Endothelial cell of umbilical vein (primary cell): ENCODE measurements at regions not wholly inside any gene's neighbourhood (a gene's known extent, or its start where the extent isn't known, plus 50 kb on each side); places are given as distances from the start of the nearest gene placed in this dataset.

Source experiments
- BruUV-seq: library from RNA; stranded (reverse); fragments of 400-500 nt; replicated peaks from 2 replicates; lab custom pipeline; 2021; lab: Mats Ljungman, UMichigan
- CTCF ChIA-PET: fragments of 300-600, 350-600 bp; sonication (Branson Sonifier 250); formaldehyde crosslinking; loops from one replicate; lab custom pipeline; 2021; ENCODE audit warnings: antibody characterized with exemption, inconsistent platforms; lab: Charles Lee
- POLR2A ChIA-PET: fragments of 300-600, 350-600 bp; sonication (Branson Sonifier 250); formaldehyde crosslinking; loops from one replicate; lab custom pipeline; 2021; ENCODE audit warnings: antibody characterized with exemption, inconsistent platforms; lab: Charles Lee
- DNase-seq: peaks from one replicate; pipeline ENCODE4 v3.0.0-alpha.2; 2011; ENCODE audit warnings: low read depth, low spot score
- FAIRE-seq: peaks from 2 replicates; lab custom pipeline; 2011; peaks lifted over from hg19 to GRCh38; lab: Jason Lieb, UNC
- H2AFZ ChIP-seq: 2 replicates; pipeline ENCODE4 v1.6.0; 2012; ENCODE audit warnings: low read depth, low read length, control low read depth, inconsistent platforms
- H3K27ac ChIP-seq: 2 replicates; pipeline ENCODE4 v1.5.1; 2011; ENCODE audit warnings: low read depth, mild to moderate bottlenecking, control low read depth, low read length, moderate library complexity; ENCODE audit not compliant: insufficient read depth
- H3K27me3 ChIP-seq, 2 experiments: 2 replicates each; pipeline versions ENCODE4 v1.6.0 to v1.6.1; 2011; ENCODE audit warnings: low read length in 2 of 2, mixed read lengths in 1 of 2; ENCODE audit not compliant: control insufficient read depth in 2 of 2, insufficient read depth in 2 of 2
- H3K36me3 ChIP-seq, 2 experiments: 2 replicates in 1 of 2; 3 replicates in 1 of 2; pipeline ENCODE4 v1.5.1; 2011; ENCODE audit warnings: low read length in 2 of 2, mild to moderate bottlenecking in 1 of 2, moderate library complexity in 1 of 2; ENCODE audit not compliant: control insufficient read depth in 2 of 2, insufficient read depth in 2 of 2; ENCODE audit errors: extremely low read depth in 1 of 2
- H3K4me1 ChIP-seq: 3 replicates; pipeline ENCODE4 v1.5.1; 2011; ENCODE audit warnings: mild to moderate bottlenecking, low read length; ENCODE audit not compliant: control insufficient read depth, insufficient read depth; ENCODE audit errors: extremely low read depth
- H3K4me2 ChIP-seq: 2 replicates; pipeline ENCODE4 v1.6.1; 2011; ENCODE audit warnings: low read length, control low read depth, mixed read lengths; ENCODE audit not compliant: insufficient read depth
- H3K4me3 ChIP-seq, 3 experiments: fragments of 200-600 bp in 1 of 3; sonication (generic), shearing (Covaris generic) in 1 of 3; replicated peaks in 1 of 3; 2 replicates each; pipeline ENCODE4 v1.5.1; 2011 to 2016; ENCODE audit warnings: control low read depth in 3 of 3, low read length in 3 of 3, mild to moderate bottlenecking in 2 of 3, inconsistent platforms in 1 of 3, low read depth in 1 of 3, moderate library complexity in 1 of 3; ENCODE audit not compliant: insufficient read depth in 1 of 3
- H3K79me2 ChIP-seq: 2 replicates; pipeline ENCODE4 v1.6.0; 2012; ENCODE audit warnings: low read length, inconsistent platforms; ENCODE audit not compliant: control insufficient read depth, insufficient read depth
- H3K9ac ChIP-seq: replicated peaks from 2 replicates; pipeline ENCODE3; 2011; ENCODE audit warnings: low read length, control low read depth; ENCODE audit not compliant: insufficient read depth; ENCODE audit errors: extremely low read depth
- H3K9me1 ChIP-seq: replicated peaks from 3 replicates; pipeline ENCODE4 v1.6.0; 2011; ENCODE audit warnings: mild to moderate bottlenecking, low read length; ENCODE audit not compliant: control insufficient read depth, insufficient read depth; ENCODE audit errors: extremely low read depth
- H3K9me3 ChIP-seq: replicated peaks from 2 replicates; pipeline ENCODE4 v1.5.1; 2012; ENCODE audit warnings: low read length, inconsistent platforms; ENCODE audit not compliant: control insufficient read depth, insufficient read depth
- H4K20me1 ChIP-seq: replicated peaks from 2 replicates; pipeline ENCODE3; 2011; ENCODE audit warnings: mild to moderate bottlenecking, low read length; ENCODE audit not compliant: control insufficient read depth, insufficient read depth; ENCODE audit errors: extremely low read depth
- EZH2 ChIP-seq: IDR thresholded peaks from 2 replicates; pipeline ENCODE4 v1.6.1; 2012; ENCODE audit warnings: borderline replicate concordance, low read depth, mild to moderate bottlenecking, moderate library complexity, low read length, inconsistent platforms; ENCODE audit not compliant: severe bottlenecking
- FOS ChIP-seq: IDR thresholded peaks from 2 replicates; pipeline ENCODE4 v1.6.1; 2011; ENCODE audit warnings: mild to moderate bottlenecking, low read length, moderate library complexity, borderline replicate concordance; ENCODE audit not compliant: insufficient read depth
- GATA2 ChIP-seq: IDR thresholded peaks from 2 replicates; pipeline ENCODE4 v1.7.0; 2011; ENCODE audit warnings: low read depth, mild to moderate bottlenecking, moderate library complexity, mixed read lengths, low read length; ENCODE audit not compliant: insufficient read length, insufficient read depth
- JUN ChIP-seq: IDR thresholded peaks from 2 replicates; pipeline ENCODE4 v1.6.1; 2011; ENCODE audit warnings: borderline replicate concordance, low read depth; ENCODE audit not compliant: insufficient read length, insufficient read depth
- MYC ChIP-seq: IDR thresholded peaks from one replicate; pipeline ENCODE4 v1.6.1; 2011; ENCODE audit warnings: mild to moderate bottlenecking, low read depth, low read length
- POLR2A ChIP-seq: IDR thresholded peaks from 2 replicates; pipeline ENCODE4 v1.6.1; 2012; ENCODE audit warnings: low read depth, mild to moderate bottlenecking, control low read depth, low read length
- POLR2AphosphoS5 ChIP-seq: IDR thresholded peaks from 2 replicates; pipeline ENCODE4 v1.6.1; 2012; ENCODE audit warnings: low read depth, mild to moderate bottlenecking, control low read depth, low read length, moderate library complexity; ENCODE audit not compliant: insufficient read depth
- dilution Hi-C: fragments of 300-500 bp; cut with MboI; formaldehyde crosslinking; loops from one replicate; pipeline ENCODE4 v1.15.0; 2019; ENCODE audit warnings: low sequenced_read_pairs; ENCODE audit not compliant: extremely low pct_ligation_motif_present
- intact Hi-C: fragments of 100-400 bp; cut with micrococcal nuclease; formaldehyde crosslinking; loops from one replicate; pipeline ENCODE4 v1.10.0; 2022
- TF ChIP-seq, protein P1 (sequence below), 2 donors: IDR thresholded peaks; 1 replicate in 1 of 2; 2 replicates in 1 of 2; pipeline ENCODE4 v1.5.1; 2011; ENCODE audit warnings: low read length in 2 of 2, mild to moderate bottlenecking in 2 of 2, moderate library complexity in 2 of 2, control low read depth in 1 of 2, inconsistent platforms in 1 of 2, low read depth in 1 of 2; ENCODE audit not compliant: insufficient read depth in 1 of 2; ENCODE audit errors: extremely low read depth in 1 of 2
- TF ChIP-seq, protein P2 (sequence below): IDR thresholded peaks from 2 replicates; pipeline ENCODE4 v1.6.1; 2011; ENCODE audit not compliant: insufficient read depth, insufficient read length

DNA sequence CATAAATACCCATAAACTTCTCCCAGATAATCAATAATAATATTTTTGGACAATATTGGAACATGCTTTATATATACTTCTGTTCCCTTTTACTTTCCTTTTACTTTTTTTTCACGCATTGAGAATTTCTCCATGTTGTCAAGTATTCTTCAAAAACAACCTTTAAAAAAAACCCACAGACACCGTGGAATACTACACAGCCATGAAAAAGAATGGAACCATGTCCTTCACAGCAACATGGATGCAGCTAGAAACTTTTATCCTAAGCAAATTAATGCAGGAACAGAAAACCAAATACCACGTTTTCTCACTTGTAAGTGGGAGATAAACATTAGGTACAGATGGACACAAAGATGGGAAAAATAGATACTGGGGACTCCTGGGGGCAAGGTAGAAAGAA is 854.7 kb downstream of the TBC1D22A start:
- peaks cover 1% of the 10 kb centered on the region for H3K9me3 ChIP-seq
- H3K9ac ChIP-seq = no peak overlapping the region
- H3K27me3 ChIP-seq = no peaks in the 10 kb centered on the region
- ChIA-PET CTCF (no interaction called here), POLR2A (no interaction called here)
- no peaks in the 10 kb centered on the region for H4K20me1 ChIP-seq
- no peaks in the 10 kb centered on the region for H3K9me1 ChIP-seq
- no peak overlapping the region for H3K4me2 ChIP-seq
- no peak for FAIRE-seq
- no peaks in the 10 kb centered on the region for H3K4me1 ChIP-seq
- H3K4me3 ChIP-seq = no peak overlapping the region
- H2AFZ ChIP-seq = no peak overlapping the region
- H3K36me3 ChIP-seq = no peaks in the 10 kb centered on the region
- intact Hi-C loops = no loop called here
- dilution Hi-C loops = no loop called here
- no peak for TF ChIP-seq FOS
- TF ChIP-seq GATA2 = no peak
- no peak for TF ChIP-seq EZH2
- no peaks in the 10 kb centered on the region for H3K79me2 ChIP-seq
- no peak for DNase-seq
- no peak overlapping the region for H3K27ac ChIP-seq
- BruUV-seq = no TSS peak

DNA sequence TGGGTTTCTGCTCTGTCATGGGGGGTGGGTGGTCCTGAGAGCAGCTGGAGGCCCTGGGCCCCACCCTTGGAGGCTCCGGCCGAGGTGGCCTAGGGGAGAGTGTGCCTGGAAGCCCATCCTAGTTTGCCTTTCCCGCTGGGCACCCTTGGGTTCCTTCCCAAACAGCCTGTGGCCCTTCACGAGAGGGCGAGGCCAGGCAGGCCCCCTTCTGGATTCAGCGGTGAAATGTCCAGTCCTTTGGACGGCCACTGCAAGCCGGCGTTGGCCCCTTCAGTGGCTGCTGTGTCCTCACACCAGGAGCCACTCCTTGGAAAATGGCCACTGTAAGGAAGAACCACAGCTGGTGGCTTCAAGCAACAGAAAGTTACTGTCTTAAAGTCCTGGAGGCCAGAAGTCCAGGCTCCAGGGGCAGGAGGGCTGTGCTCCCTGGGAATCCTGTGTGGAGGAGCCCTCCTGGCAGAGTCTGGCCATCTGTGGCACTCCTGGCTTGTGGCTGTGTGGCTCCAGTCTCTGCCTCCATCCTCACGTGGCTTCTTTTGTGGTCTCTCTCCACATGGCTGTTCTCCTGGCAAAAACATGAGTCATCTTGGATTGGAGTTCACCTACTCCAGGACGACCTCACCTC is 854.1 kb downstream of the TBC1D22A start:
- TF ChIP-seq, protein P1, sequence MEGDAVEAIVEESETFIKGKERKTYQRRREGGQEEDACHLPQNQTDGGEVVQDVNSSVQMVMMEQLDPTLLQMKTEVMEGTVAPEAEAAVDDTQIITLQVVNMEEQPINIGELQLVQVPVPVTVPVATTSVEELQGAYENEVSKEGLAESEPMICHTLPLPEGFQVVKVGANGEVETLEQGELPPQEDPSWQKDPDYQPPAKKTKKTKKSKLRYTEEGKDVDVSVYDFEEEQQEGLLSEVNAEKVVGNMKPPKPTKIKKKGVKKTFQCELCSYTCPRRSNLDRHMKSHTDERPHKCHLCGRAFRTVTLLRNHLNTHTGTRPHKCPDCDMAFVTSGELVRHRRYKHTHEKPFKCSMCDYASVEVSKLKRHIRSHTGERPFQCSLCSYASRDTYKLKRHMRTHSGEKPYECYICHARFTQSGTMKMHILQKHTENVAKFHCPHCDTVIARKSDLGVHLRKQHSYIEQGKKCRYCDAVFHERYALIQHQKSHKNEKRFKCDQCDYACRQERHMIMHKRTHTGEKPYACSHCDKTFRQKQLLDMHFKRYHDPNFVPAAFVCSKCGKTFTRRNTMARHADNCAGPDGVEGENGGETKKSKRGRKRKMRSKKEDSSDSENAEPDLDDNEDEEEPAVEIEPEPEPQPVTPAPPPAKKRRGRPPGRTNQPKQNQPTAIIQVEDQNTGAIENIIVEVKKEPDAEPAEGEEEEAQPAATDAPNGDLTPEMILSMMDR (IDR thresholded peaks at IDR 0.05; ENCODE audit: extremely low read depth in 1 of 2, insufficient read depth in 1 of 2, low read depth in 1 of 2, low read length in 2 of 2) = no peak
- TF ChIP-seq, protein P2, sequence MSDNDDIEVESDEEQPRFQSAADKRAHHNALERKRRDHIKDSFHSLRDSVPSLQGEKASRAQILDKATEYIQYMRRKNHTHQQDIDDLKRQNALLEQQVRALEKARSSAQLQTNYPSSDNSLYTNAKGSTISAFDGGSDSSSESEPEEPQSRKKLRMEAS = no peak
- TF ChIP-seq POLR2AphosphoS5 (no peak), POLR2A (no peak), FOS (no peak), JUN (no peak), MYC (no peak), EZH2 (no peak), GATA2 (no peak)
- FAIRE-seq = no peak
- H4K20me1 ChIP-seq = no peaks in the 10 kb centered on the region
- CTCF ChIA-PET = no interaction called here
- intact Hi-C loops (no loop called here), dilution Hi-C loops (no loop called here)
- H3K27ac ChIP-seq = no peak overlapping the region
- BruUV-seq = no TSS peak
- POLR2A ChIA-PET = no interaction called here
- no peaks in the 10 kb centered on the region for H3K36me3 ChIP-seq
- H3K9me1 ChIP-seq = no peaks in the 10 kb centered on the region
- H3K4me2 ChIP-seq = no peak overlapping the region
- H3K4me3 ChIP-seq = no peak overlapping the region
- no peak overlapping the region for H3K9ac ChIP-seq
- no peaks in the 10 kb centered on the region for H3K27me3 ChIP-seq
- no peak overlapping the region for H2AFZ ChIP-seq
- no peaks in the 10 kb centered on the region for H3K79me2 ChIP-seq
- peaks cover 1% of the 10 kb centered on the region for H3K9me3 ChIP-seq
- H3K4me1 ChIP-seq = no peaks in the 10 kb centered on the region
- no peak for DNase-seq
